ENCODE measurements at regions not wholly inside any gene's neighbourhood (a gene's known extent, or its start where the extent isn't known, plus 50 kb on each side); places are given as distances from the start of the nearest gene placed in this dataset.

DNA sequence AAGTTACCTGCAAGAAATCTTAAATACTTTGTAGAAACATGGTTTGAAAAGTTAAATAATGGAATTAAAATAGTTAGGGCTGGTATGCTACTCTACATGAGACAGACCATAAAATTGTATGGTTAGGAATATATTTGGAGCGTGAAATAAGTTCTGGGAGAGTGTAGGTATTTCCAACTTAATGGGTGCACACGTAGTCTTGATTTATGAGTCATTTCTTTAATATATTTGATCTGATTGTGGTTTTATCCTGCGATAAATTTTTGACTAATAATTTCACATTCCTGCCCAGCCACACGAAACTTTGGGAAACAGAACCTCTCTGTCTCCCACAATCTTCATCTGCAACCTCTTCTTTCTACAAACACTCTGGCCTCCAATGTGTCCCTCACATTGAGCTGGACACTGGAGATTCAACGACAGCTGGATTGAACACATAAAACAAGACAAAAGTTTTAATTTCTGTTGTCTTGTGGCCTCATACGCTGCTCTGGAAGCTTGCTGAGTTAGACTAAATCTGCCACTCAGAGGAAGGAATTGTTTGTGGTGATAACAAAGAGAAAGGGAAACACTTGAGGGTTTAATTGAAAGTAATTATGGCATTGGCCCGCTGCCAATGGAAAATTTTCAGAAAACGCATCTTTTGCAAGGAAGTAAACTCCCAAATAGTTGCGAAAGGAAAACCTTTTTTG lies 201.8 kb upstream of the ZNF608 start:
- TF ChIP-seq, protein P1, sequence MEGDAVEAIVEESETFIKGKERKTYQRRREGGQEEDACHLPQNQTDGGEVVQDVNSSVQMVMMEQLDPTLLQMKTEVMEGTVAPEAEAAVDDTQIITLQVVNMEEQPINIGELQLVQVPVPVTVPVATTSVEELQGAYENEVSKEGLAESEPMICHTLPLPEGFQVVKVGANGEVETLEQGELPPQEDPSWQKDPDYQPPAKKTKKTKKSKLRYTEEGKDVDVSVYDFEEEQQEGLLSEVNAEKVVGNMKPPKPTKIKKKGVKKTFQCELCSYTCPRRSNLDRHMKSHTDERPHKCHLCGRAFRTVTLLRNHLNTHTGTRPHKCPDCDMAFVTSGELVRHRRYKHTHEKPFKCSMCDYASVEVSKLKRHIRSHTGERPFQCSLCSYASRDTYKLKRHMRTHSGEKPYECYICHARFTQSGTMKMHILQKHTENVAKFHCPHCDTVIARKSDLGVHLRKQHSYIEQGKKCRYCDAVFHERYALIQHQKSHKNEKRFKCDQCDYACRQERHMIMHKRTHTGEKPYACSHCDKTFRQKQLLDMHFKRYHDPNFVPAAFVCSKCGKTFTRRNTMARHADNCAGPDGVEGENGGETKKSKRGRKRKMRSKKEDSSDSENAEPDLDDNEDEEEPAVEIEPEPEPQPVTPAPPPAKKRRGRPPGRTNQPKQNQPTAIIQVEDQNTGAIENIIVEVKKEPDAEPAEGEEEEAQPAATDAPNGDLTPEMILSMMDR (conservative IDR thresholded peaks at IDR 0.05; ENCODE audit: low read depth, low read length) = no peak
- no peak for TF ChIP-seq EZH2phosphoT487 (IDR thresholded peaks at IDR 0.05; ENCODE audit: borderline replicate concordance, low read length)
